ENCODE measurements at regions not wholly inside any gene's neighbourhood (a gene's known extent, or its start where the extent isn't known, plus 50 kb on each side); places are given as distances from the start of the nearest gene placed in this dataset.

GRCh38 chrX:69305333-69306062, 140.2 kb upstream of the PJA1 start:
- peaks cover 13% of the 10 kb centered on the region for H3K4me1 Mint-ChIP-seq (ENCODE audit: unreplicated experiment)
- H3K4me3 Mint-ChIP-seq, result no peak overlapping the region
- H3K27me3 Mint-ChIP-seq, result no peaks in the 10 kb centered on the region
- H3K27ac Mint-ChIP-seq, result no peak overlapping the region
- no peaks in the 10 kb centered on the region for H3K9me3 Mint-ChIP-seq
- DNase-seq (ENCODE audit: extremely low spot score, unreplicated experiment), result no peak
- H3K36me3 Mint-ChIP-seq, result no peaks in the 10 kb centered on the region
- TF ChIP-seq CTCF (conservative IDR thresholded peaks at IDR 0.05), result no peak

- H3K36me3 Mint-ChIP-seq, result no peaks in the 10 kb centered on the region
- no peak overlapping the region for H3K4me3 Mint-ChIP-seq
- no peaks in the 10 kb centered on the region for H3K9me3 Mint-ChIP-seq
- H3K27me3 Mint-ChIP-seq, result no peaks in the 10 kb centered on the region
- peaks cover 6% of the 10 kb centered on the region for H3K4me1 Mint-ChIP-seq (ENCODE audit: unreplicated experiment)
- no peak for DNase-seq (ENCODE audit: extremely low spot score, unreplicated experiment)
- no peak overlapping the region for H3K27ac Mint-ChIP-seq
- no peak for TF ChIP-seq CTCF (conservative IDR thresholded peaks at IDR 0.05)
Measured at GRCh38 chrX:69303231-69303630, 138.0 kb upstream of the PJA1 start.

- no peak overlapping the region for H3K4me3 Mint-ChIP-seq
- H3K4me1 Mint-ChIP-seq (ENCODE audit: unreplicated experiment), result no peaks in the 10 kb centered on the region
- H3K27ac Mint-ChIP-seq, result no peak overlapping the region
- DNase-seq (ENCODE audit: extremely low spot score, unreplicated experiment), result no peak
- no peaks in the 10 kb centered on the region for H3K9me3 Mint-ChIP-seq
- H3K36me3 Mint-ChIP-seq, result no peaks in the 10 kb centered on the region
- H3K27me3 Mint-ChIP-seq, result no peaks in the 10 kb centered on the region
- no peak for TF ChIP-seq CTCF (conservative IDR thresholded peaks at IDR 0.05)
Measured at GRCh38 chrX:69299951-69300714, 134.9 kb upstream of the PJA1 start.

GRCh38 chrX:69299285-69299684, 134.0 kb upstream of the PJA1 start:
- DNase-seq (ENCODE audit: extremely low spot score, unreplicated experiment), result no peak
- no peak for TF ChIP-seq CTCF (conservative IDR thresholded peaks at IDR 0.05)
- H3K27me3 Mint-ChIP-seq, result no peaks in the 10 kb centered on the region
- no peak overlapping the region for H3K4me3 Mint-ChIP-seq
- H3K9me3 Mint-ChIP-seq, result no peaks in the 10 kb centered on the region
- H3K27ac Mint-ChIP-seq, result no peak overlapping the region
- no peaks in the 10 kb centered on the region for H3K36me3 Mint-ChIP-seq
- no peaks in the 10 kb centered on the region for H3K4me1 Mint-ChIP-seq (ENCODE audit: unreplicated experiment)

GRCh38 chrX:69298466-69299140, 133.3 kb upstream of the PJA1 start:
- no peak overlapping the region for H3K27ac Mint-ChIP-seq
- no peak for TF ChIP-seq CTCF (conservative IDR thresholded peaks at IDR 0.05)
- H3K4me1 Mint-ChIP-seq (ENCODE audit: unreplicated experiment), result no peaks in the 10 kb centered on the region
- H3K27me3 Mint-ChIP-seq, result no peaks in the 10 kb centered on the region
- DNase-seq (ENCODE audit: extremely low spot score, unreplicated experiment), result no peak
- H3K9me3 Mint-ChIP-seq, result no peaks in the 10 kb centered on the region
- H3K36me3 Mint-ChIP-seq, result no peaks in the 10 kb centered on the region
- H3K4me3 Mint-ChIP-seq, result no peak overlapping the region
